Activated B cell treated with CpG ODN at 0.5 μM for 24 hours (primary cell): ENCODE measurements at regions not wholly inside any gene's neighbourhood (a gene's known extent, or its start where the extent isn't known, plus 50 kb on each side); places are given as distances from the start of the nearest gene placed in this dataset.

Experiments
- ATAC-seq: fragments of 200-7000 bp; cut with Tn5 transposase; one replicate; pipeline ENCODE4 v1.10.0; 2021; ENCODE audit warnings: low read depth, mild to moderate bottlenecking, moderate library complexity
- CTCF ChIA-PET: fragments of 350-600 bp; sonication (Branson Sonifier 250); formaldehyde crosslinking; loops from one replicate; lab custom pipeline; 2021; ENCODE audit warnings: antibody characterized with exemption; lab: Charles Lee
- POLR2A ChIA-PET: fragments of 350-600 bp; sonication (Branson Sonifier 250); formaldehyde crosslinking; loops from one replicate; lab custom pipeline; 2021; ENCODE audit warnings: antibody characterized with exemption; lab: Charles Lee
- DNase-seq: peaks from one replicate; pipeline ENCODE4 v3.0.0; 2022
- H3K27ac Mint-ChIP-seq: one replicate; pipeline ENCODE4 v1.8.0; 2020; ENCODE audit warnings: mixed read lengths
- H3K27me3 Mint-ChIP-seq: one replicate; pipeline ENCODE4 v1.8.0; 2021; ENCODE audit warnings: mixed read lengths
- H3K36me3 Mint-ChIP-seq: one replicate; pipeline ENCODE4 v1.8.0; 2021; ENCODE audit warnings: low read depth, mixed read lengths
- H3K4me1 Mint-ChIP-seq: one replicate; pipeline ENCODE4 v1.8.0; 2021; ENCODE audit warnings: mixed read lengths
- H3K4me3 Mint-ChIP-seq: one replicate; pipeline ENCODE4 v1.8.0; 2020; ENCODE audit warnings: mild to moderate bottlenecking, mixed read lengths
- H3K9me3 Mint-ChIP-seq: one replicate; pipeline ENCODE4 v1.8.0; 2020; ENCODE audit warnings: mixed read lengths
- intact Hi-C: fragments of 100-400 bp; cut with micrococcal nuclease; formaldehyde crosslinking; loops from one replicate; pipeline ENCODE4 v1.15.1; 2024
- TF ChIP-seq, protein P1 (sequence below): fragments of 200-600 bp; IDR thresholded peaks from one replicate; pipeline ENCODE4 v1.8.0; 2022; ENCODE audit warnings: antibody characterized with exemption, mild to moderate bottlenecking

DNA sequence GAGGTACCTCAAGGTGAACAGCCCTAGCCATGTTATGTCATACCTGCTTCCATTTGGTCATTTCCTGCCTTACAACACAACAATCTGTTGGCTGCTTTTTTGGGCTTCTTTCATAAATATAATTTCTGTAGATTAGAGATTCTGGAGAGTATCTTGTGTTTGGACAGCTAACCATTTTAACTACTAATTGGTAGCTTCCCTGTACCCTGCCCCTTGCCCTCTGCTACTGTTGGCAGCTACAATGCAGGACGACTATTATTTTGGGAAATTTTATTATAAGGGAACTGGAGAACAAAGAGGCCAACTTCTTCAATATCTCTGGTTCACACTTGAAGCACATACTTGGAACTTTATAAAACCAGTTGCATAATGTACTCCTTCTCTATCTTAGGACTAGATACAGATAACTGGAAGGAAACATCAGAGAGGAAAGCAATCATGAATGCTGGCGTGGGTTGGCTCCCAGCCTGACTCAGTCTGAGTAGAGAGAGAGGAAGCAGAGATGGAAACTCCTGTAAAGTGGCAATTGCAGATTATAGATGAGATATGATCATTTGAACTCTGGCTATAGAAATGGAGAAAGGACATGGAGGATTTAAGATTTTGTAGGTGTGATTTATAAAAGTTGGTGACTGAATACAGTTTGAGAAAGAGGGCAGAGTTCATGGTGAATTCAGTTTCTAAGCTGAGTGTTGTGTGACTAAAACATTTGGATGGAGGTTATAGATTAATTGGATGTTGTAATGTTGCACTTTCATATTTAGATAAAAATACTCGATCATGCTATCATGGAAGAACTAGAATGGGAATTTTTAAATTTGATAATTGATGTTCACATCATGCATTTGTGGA lies 74.5 kb downstream of the MDH1 start:
- Mint-ChIP-seq H3K27ac (no peak overlapping the region), H3K9me3 (no peaks in the 10 kb centered on the region), H3K36me3 (no peaks in the 10 kb centered on the region), H3K4me3 (no peak overlapping the region), H3K27me3 (peaks cover 6% of the 10 kb centered on the region), H3K4me1 (no peaks in the 10 kb centered on the region)
- POLR2A ChIA-PET: no interaction called here
- no peak for DNase-seq
- intact Hi-C loops: no loop called here
- ATAC-seq: no peak
- CTCF ChIA-PET: no interaction called here
- TF ChIP-seq, protein P1, sequence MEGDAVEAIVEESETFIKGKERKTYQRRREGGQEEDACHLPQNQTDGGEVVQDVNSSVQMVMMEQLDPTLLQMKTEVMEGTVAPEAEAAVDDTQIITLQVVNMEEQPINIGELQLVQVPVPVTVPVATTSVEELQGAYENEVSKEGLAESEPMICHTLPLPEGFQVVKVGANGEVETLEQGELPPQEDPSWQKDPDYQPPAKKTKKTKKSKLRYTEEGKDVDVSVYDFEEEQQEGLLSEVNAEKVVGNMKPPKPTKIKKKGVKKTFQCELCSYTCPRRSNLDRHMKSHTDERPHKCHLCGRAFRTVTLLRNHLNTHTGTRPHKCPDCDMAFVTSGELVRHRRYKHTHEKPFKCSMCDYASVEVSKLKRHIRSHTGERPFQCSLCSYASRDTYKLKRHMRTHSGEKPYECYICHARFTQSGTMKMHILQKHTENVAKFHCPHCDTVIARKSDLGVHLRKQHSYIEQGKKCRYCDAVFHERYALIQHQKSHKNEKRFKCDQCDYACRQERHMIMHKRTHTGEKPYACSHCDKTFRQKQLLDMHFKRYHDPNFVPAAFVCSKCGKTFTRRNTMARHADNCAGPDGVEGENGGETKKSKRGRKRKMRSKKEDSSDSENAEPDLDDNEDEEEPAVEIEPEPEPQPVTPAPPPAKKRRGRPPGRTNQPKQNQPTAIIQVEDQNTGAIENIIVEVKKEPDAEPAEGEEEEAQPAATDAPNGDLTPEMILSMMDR: no peak

DNA sequence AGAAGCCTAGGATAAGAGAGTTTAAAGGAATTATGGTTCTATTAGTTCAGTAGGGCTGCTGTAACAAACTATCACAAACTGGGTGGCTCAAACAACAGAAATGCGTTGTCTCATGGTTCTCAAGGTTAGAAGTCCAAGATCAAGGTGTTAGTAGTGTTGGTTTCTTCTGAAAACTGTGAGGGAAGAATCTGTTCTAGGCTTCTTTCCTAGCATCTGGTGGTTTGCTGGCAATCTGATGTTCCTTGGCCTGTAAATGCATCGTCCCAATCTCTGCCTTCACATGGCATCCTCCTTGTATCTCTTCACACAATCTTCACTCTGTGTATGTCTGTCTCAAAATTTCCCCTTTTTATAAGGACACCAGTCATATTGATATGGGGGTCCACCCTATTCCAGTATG lies 76.3 kb downstream of the MDH1 start:
- Mint-ChIP-seq H3K27ac (no peak overlapping the region), H3K4me3 (no peak overlapping the region), H3K36me3 (no peaks in the 10 kb centered on the region), H3K9me3 (no peaks in the 10 kb centered on the region), H3K27me3 (peaks cover 6% of the 10 kb centered on the region), H3K4me1 (no peaks in the 10 kb centered on the region)
- intact Hi-C loops: no loop called here
- CTCF ChIA-PET: no interaction called here
- ATAC-seq: no peak
- POLR2A ChIA-PET: no interaction called here
- no peak for DNase-seq
- TF ChIP-seq, protein P1: no peak

DNA sequence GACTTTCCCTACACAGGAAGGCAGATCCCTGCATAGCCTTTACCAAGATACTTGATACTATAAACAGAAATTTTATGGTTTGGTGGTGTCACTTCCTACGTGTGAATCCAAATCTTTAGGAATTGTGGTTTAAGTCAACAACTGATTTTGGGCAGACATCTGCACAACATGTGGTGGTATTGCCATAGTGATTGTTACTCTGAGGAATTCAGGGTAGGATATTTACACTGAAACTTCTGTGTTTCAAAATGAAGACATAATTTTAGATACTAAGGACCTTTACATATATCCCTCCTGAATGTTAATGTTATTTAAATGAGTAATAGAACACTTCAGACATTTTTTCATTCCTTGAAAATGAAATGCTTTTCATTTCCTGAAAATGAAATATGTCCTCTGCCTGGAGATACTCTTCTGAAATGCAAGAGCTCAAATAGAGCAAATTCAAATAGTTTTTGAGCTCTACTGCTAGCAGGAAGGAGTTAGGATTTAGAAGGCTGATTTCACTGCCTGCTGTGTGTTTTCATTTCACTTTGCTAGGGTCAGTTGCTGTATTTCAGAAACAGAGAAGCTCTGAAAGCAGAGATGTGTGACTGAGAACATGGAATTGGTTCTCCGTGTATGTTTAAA lies 77.2 kb downstream of the MDH1 start:
- Mint-ChIP-seq H3K4me1 (no peaks in the 10 kb centered on the region), H3K4me3 (no peak overlapping the region), H3K9me3 (no peaks in the 10 kb centered on the region), H3K27ac (no peak overlapping the region), H3K36me3 (no peaks in the 10 kb centered on the region), H3K27me3 (peaks cover 6% of the 10 kb centered on the region)
- intact Hi-C loops: no loop called here
- ChIA-PET POLR2A (no interaction called here), CTCF (no interaction called here)
- ATAC-seq (no peak), DNase-seq (no peak)
- TF ChIP-seq, protein P1: no peak

DNA sequence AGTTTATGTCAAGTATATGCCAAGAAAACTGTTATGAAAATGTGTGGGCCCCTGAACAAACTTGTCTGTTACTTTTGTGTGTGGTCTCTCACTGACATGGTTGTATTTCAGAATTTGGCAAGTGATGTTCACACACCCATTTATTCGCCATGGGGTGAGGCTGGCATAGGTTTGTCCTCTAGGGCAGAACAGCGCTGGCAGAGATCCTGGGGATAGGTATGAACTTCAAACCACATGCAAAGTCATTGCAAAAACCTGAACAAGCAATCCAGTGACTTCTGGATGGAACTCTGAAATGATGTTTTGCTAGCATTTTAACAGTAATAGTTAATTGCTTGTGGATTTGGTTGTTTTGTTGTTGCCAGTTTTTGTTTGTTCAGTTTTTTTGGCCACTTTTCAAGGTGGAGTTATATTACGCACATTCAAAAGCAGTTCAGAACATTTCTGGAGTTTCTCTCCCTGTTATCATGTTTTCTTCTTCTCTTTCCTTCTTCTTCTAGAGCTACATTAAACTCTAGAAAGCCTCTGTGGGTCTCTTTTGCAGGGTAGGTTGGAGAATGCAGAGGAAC lies 78.5 kb downstream of the MDH1 start:
- no peak for ATAC-seq
- CTCF ChIA-PET: no interaction called here
- no peak for DNase-seq
- POLR2A ChIA-PET: no interaction called here
- no peaks in the 10 kb centered on the region for H3K4me1 Mint-ChIP-seq
- H3K9me3 Mint-ChIP-seq: no peaks in the 10 kb centered on the region
- no peak overlapping the region for H3K27ac Mint-ChIP-seq
- no peak overlapping the region for H3K4me3 Mint-ChIP-seq
- no peaks in the 10 kb centered on the region for H3K36me3 Mint-ChIP-seq
- intact Hi-C loops: no loop called here
- H3K27me3 Mint-ChIP-seq: peaks cover 14% of the 10 kb centered on the region
- TF ChIP-seq, protein P1: no peak

DNA sequence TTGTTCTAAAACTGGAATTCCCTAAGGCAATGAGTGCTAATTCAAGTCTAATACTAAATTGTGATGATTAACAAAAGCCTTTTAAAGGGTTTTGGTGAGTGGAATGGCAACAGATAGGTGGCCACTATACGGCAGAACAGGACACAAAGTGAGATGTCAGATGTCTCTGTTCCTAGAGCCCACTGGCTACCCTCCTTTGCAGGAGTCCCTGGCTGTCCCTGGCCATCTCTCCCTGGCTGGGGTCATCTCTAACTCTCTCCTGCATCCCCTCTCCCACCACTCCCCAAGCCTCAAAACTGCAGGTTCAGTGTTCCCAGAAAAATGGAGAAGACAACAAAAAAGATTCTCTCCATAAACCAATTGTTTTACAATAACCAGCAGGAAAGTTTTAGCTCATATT lies 79.2 kb downstream of the MDH1 start:
- no peak for ATAC-seq
- no peak for DNase-seq
- H3K27ac Mint-ChIP-seq: no peak overlapping the region
- H3K27me3 Mint-ChIP-seq: peaks cover 14% of the 10 kb centered on the region
- intact Hi-C loops: no loop called here
- H3K4me3 Mint-ChIP-seq: no peak overlapping the region
- POLR2A ChIA-PET: no interaction called here
- CTCF ChIA-PET: no interaction called here
- no peaks in the 10 kb centered on the region for H3K4me1 Mint-ChIP-seq
- H3K36me3 Mint-ChIP-seq: no peaks in the 10 kb centered on the region
- H3K9me3 Mint-ChIP-seq: no peaks in the 10 kb centered on the region
- TF ChIP-seq, protein P1: no peak
